Endodermal cell (in vitro differentiated cells): ENCODE measurements at regions not wholly inside any gene's neighbourhood (a gene's known extent, or its start where the extent isn't known, plus 50 kb on each side); places are given as distances from the start of the nearest gene placed in this dataset.

ENCODE experiments used
- DNase-seq: peaks from one replicate; pipeline ENCODE4 v3.0.0-alpha.2; 2017
- H3K27ac ChIP-seq: 2 replicates; pipeline ENCODE4 v1.5.1; 2013; ENCODE audit warnings: mild to moderate bottlenecking, low read depth, low read length, moderate library complexity
- H3K27me3 ChIP-seq: 2 replicates; pipeline ENCODE4 v1.6.1; 2013; ENCODE audit warnings: mild to moderate bottlenecking, low read length, moderate library complexity; ENCODE audit not compliant: insufficient read depth, control insufficient read depth, poor library complexity, severe bottlenecking
- H3K36me3 ChIP-seq: 2 replicates; pipeline ENCODE4 v1.7.0; 2013; ENCODE audit warnings: mild to moderate bottlenecking, low read length, moderate library complexity; ENCODE audit not compliant: control insufficient read depth, insufficient read depth
- H3K4me1 ChIP-seq: one replicate; pipeline ENCODE4 v1.7.0; 2013; ENCODE audit warnings: low read length; ENCODE audit not compliant: control insufficient read depth, insufficient read depth
- H3K4me3 ChIP-seq: 2 replicates; pipeline ENCODE4 v1.5.1; 2013; ENCODE audit warnings: mild to moderate bottlenecking, low read length, moderate library complexity
- H3K9ac ChIP-seq: 2 replicates; pipeline ENCODE4 v1.6.1; 2013; ENCODE audit warnings: mild to moderate bottlenecking, low read length, moderate library complexity; ENCODE audit not compliant: poor library complexity, severe bottlenecking; ENCODE audit errors: extremely low read depth
- H3K9me3 ChIP-seq: 2 replicates; pipeline ENCODE4 v1.6.1; 2013; ENCODE audit warnings: mild to moderate bottlenecking, low read length, moderate library complexity; ENCODE audit not compliant: control insufficient read depth
- H3K27ac Mint-ChIP-seq: 2 replicates; pipeline ENCODE4 v1.8.0; 2020; ENCODE audit warnings: mixed read lengths
- H3K27me3 Mint-ChIP-seq: 2 replicates; pipeline ENCODE4 v1.8.0; 2021; ENCODE audit warnings: mild to moderate bottlenecking, mixed read lengths; ENCODE audit not compliant: insufficient read depth
- H3K36me3 Mint-ChIP-seq: 2 replicates; pipeline ENCODE4 v1.8.0; 2020; ENCODE audit warnings: low read depth, mixed read lengths
- H3K4me1 Mint-ChIP-seq: 2 replicates; pipeline ENCODE4 v1.8.0; 2020; ENCODE audit warnings: mixed read lengths
- H3K4me3 Mint-ChIP-seq: 2 replicates; pipeline ENCODE4 v1.8.0; 2020; ENCODE audit warnings: mild to moderate bottlenecking, moderate library complexity, mixed read lengths
- H3K9me3 Mint-ChIP-seq: 2 replicates; pipeline ENCODE4 v1.8.0; 2020; ENCODE audit warnings: mild to moderate bottlenecking, mixed read lengths
- CTCF ChIP-seq: fragments of 200-600 bp; sonication (generic); conservative IDR thresholded peaks from 2 replicates; pipeline ENCODE4 v1.5.0; 2021; ENCODE audit warnings: antibody characterized with exemption, mild to moderate bottlenecking
- WGBS, 2 experiments: methylation state at CpG; one replicate each; pipeline versions ENCODE4 v1.1.5 to v1.1.7; 2013; ENCODE audit warnings: missing lambda C conversion rate in 2 of 2, mixed read lengths in 1 of 2; ENCODE audit not compliant: insufficient coverage in 1 of 2, insufficient read length in 1 of 2; 5-methylcytosine and 5-hydroxymethylcytosine counted together

- Mint-ChIP-seq H3K4me1 (peaks cover 5% of the 10 kb centered on the region), H3K4me3 (no peak overlapping the region), H3K36me3 (no peaks in the 10 kb centered on the region), H3K27ac (no peak overlapping the region), H3K9me3 (no peaks in the 10 kb centered on the region), H3K27me3 (no peaks in the 10 kb centered on the region)
- no peak overlapping the region for H3K9ac ChIP-seq
- no peak overlapping the region for H3K27ac ChIP-seq
- H3K36me3 ChIP-seq = no peaks in the 10 kb centered on the region
- no peak for DNase-seq
- H3K9me3 ChIP-seq = no peaks in the 10 kb centered on the region
- H3K4me3 ChIP-seq = no peak overlapping the region
- H3K27me3 ChIP-seq = no peaks in the 10 kb centered on the region
- H3K4me1 ChIP-seq = no peaks in the 10 kb centered on the region
- TF ChIP-seq CTCF = no peak
Measured at GRCh38 chr4:126686491-126686890, 946.3 kb upstream of the INTU start.

GRCh38 chr4:126687655-126688358 lies 945.0 kb upstream of the INTU start:
- no peaks in the 10 kb centered on the region for H3K9me3 ChIP-seq
- H3K4me1 ChIP-seq = no peaks in the 10 kb centered on the region
- H3K27ac Mint-ChIP-seq = no peak overlapping the region
- WGBS, 2 experiments = 90% methylated on average over 4 to 6 of the region's 6 CpGs
- H3K4me1 Mint-ChIP-seq = peaks cover 5% of the 10 kb centered on the region
- no peaks in the 10 kb centered on the region for H3K36me3 Mint-ChIP-seq
- H3K9me3 Mint-ChIP-seq = no peaks in the 10 kb centered on the region
- H3K27me3 ChIP-seq = no peaks in the 10 kb centered on the region
- no peaks in the 10 kb centered on the region for H3K36me3 ChIP-seq
- H3K4me3 Mint-ChIP-seq = no peak overlapping the region
- no peak for TF ChIP-seq CTCF
- H3K9ac ChIP-seq = no peak overlapping the region
- H3K27ac ChIP-seq = no peak overlapping the region
- H3K4me3 ChIP-seq = no peak overlapping the region
- no peak for DNase-seq
- H3K27me3 Mint-ChIP-seq = no peaks in the 10 kb centered on the region

GRCh38 chr4:126691797-126692196 lies 941.0 kb upstream of the INTU start:
- H3K36me3 ChIP-seq = no peaks in the 10 kb centered on the region
- H3K4me1 Mint-ChIP-seq = peaks cover 5% of the 10 kb centered on the region
- no peaks in the 10 kb centered on the region for H3K27me3 ChIP-seq
- no peak for DNase-seq
- H3K4me3 ChIP-seq = no peak overlapping the region
- 88% methylated on average over 1 of the region's 1 CpG; no CpG with 5 or more reads in 1 of the 2 experiments for WGBS, 2 experiments
- no peak for TF ChIP-seq CTCF
- no peak overlapping the region for H3K9ac ChIP-seq
- no peak overlapping the region for H3K4me3 Mint-ChIP-seq
- no peak overlapping the region for H3K27ac ChIP-seq
- H3K27me3 Mint-ChIP-seq = no peaks in the 10 kb centered on the region
- H3K27ac Mint-ChIP-seq = no peak overlapping the region
- H3K9me3 ChIP-seq = no peaks in the 10 kb centered on the region
- no peaks in the 10 kb centered on the region for H3K36me3 Mint-ChIP-seq
- H3K9me3 Mint-ChIP-seq = no peaks in the 10 kb centered on the region
- H3K4me1 ChIP-seq = no peaks in the 10 kb centered on the region
